Spleen (tissue), 7 donors: ENCODE measurements at regions not wholly inside any gene's neighbourhood (a gene's known extent, or its start where the extent isn't known, plus 50 kb on each side); places are given as distances from the start of the nearest gene placed in this dataset.

Experiments
- POLR2A ChIP-seq, 3 donors: fragments of 450-650 bp; IDR thresholded peaks; one replicate each; pipeline ENCODE4 v1.5.1; 2017; ENCODE audit warnings: antibody characterized with exemption in 3 of 3, mild to moderate bottlenecking in 1 of 3
- POLR2AphosphoS5 ChIP-seq, 3 donors: sonication (generic); formaldehyde crosslinking; IDR thresholded peaks; one replicate each; pipeline ENCODE4 v1.5.1; 2017; ENCODE audit warnings: antibody characterized with exemption in 3 of 3
- TF ChIP-seq, protein P1 (sequence below), 11 experiments: fragments of 200-600 bp in 7 of 11; fragments of 450-650 bp in 4 of 11; sonication (generic) in 4 of 11; IDR thresholded peaks in 8 of 11; conservative IDR thresholded peaks in 3 of 11; 1 replicate in 7 of 11; 2 replicates in 4 of 11; pipeline versions ENCODE4 v1.4.0 to v1.8.0; 2016 to 2021; ENCODE audit warnings: antibody characterized with exemption in 11 of 11, inconsistent platforms in 4 of 11, mild to moderate bottlenecking in 1 of 11
- donor health status: DM: no; HTN: no; CAD: no; lungs with moderate emphysema.
- donor health status: DM: no; HTN: no; CAD: no.
- donor health status: DM: no; HTN: no; CAD: no.

DNA sequence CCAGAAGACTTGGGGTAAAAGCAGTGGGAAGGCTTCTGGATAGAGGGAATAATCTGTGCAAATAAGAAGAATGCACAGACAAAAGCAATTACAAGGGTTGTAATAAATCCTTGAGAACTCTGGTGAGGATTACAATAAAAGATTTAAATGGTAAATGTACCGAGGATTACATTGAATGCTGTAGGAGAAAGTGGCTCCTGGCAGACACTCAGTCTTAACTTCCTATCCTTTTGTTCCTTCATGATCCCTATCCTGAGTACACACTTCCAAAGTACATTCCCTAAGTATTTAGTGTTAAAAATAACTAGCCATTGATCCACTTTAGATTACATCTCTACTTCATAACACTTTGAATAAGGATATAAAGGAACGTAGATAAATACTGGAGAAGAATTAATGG is 205.4 kb downstream of the SPATA18 start:
- TF ChIP-seq, protein P1, sequence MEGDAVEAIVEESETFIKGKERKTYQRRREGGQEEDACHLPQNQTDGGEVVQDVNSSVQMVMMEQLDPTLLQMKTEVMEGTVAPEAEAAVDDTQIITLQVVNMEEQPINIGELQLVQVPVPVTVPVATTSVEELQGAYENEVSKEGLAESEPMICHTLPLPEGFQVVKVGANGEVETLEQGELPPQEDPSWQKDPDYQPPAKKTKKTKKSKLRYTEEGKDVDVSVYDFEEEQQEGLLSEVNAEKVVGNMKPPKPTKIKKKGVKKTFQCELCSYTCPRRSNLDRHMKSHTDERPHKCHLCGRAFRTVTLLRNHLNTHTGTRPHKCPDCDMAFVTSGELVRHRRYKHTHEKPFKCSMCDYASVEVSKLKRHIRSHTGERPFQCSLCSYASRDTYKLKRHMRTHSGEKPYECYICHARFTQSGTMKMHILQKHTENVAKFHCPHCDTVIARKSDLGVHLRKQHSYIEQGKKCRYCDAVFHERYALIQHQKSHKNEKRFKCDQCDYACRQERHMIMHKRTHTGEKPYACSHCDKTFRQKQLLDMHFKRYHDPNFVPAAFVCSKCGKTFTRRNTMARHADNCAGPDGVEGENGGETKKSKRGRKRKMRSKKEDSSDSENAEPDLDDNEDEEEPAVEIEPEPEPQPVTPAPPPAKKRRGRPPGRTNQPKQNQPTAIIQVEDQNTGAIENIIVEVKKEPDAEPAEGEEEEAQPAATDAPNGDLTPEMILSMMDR (IDR thresholded peaks at IDR 0.05 in 8 of 11, conservative IDR thresholded peaks at IDR 0.05 in 3 of 11) = no peak
- TF ChIP-seq POLR2AphosphoS5 (IDR thresholded peaks at IDR 0.05) (no peak), POLR2A (IDR thresholded peaks at IDR 0.05) (no peak)
